GM19467 (cell line): ENCODE measurements at regions not wholly inside any gene's neighbourhood (a gene's known extent, or its start where the extent isn't known, plus 50 kb on each side); places are given as distances from the start of the nearest gene placed in this dataset.
"Not testable (repeated sequence)": the region's sequence is repeated elsewhere in the genome, so short reads cannot be mapped to it uniquely, and the experiment has no call there.

Experiments used
- ATAC-seq: cut with Tn5 transposase; IDR thresholded peaks from one replicate; pipeline ENCODE4 v1.9.1; 2021; ENCODE audit warnings: mild to moderate bottlenecking, moderate library complexity; ENCODE audit not compliant: unreplicated experiment

DNA sequence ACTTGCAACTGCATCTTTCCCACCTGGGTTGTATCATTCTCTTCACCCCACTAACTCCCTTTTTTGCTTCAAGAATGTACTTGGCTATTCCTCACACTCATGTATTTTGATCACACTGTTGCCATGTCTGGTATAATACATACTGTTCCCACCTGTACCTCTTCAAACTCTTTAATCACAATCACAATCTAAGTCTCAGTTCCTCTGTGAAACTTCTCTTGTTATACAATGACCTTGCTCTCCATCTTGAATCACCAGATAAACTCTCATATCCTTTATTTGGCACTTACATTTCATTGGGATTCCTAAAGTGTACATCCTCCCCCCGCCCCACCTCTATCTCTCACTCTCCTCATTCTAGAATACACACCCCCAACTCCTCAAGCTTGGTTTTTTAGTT, 516.0 kb upstream of the CHORDC1 start:
- ATAC-seq, result no peak

DNA sequence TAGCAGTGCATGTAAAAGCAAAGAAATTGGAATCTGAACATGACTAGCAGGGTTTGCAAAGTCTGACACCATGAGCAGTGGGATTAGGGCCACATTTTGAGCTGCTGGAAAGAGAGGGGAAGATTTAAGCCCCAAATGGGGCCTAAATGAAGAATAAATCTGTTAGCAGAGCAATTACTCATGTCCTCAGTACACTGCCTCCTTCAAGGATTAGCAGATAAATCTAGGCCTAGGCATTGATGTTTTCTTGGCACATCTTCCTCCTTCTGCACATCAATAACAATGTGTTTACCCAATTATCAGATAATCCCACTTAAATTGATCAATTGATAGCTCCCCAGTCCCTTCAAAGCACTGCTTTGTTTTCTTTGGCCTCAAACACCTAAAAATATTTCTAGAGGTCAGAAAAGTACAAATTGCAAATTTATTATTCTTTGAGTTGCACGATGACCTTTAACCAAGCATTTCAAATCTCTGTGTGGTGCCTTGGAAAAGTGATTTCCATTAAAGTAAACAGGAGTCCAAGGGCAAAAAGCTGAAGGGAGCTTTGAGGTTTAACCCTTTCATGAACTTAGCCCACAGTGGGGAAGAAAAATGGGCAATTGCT, 514.7 kb upstream of the CHORDC1 start:
- ATAC-seq, result no peak

DNA sequence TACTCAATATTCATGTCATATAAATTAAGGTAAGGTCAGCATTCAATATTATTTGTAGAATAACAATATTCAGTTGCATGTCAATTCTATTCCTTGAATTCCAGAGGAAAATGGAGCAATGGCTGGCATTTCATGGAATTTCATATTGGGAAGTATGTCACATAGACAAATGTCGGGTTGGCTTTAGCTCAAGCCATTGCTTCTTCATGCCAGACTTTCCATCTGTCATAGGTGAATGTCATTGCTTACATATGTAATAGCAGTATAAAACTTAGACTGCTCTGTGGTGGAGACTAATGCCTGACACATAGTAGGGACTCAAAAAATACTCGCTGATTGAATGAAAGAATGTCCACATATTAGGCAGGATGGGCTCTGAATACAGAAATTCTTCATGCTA, 509.6 kb upstream of the CHORDC1 start:
- ATAC-seq, result no peak

DNA sequence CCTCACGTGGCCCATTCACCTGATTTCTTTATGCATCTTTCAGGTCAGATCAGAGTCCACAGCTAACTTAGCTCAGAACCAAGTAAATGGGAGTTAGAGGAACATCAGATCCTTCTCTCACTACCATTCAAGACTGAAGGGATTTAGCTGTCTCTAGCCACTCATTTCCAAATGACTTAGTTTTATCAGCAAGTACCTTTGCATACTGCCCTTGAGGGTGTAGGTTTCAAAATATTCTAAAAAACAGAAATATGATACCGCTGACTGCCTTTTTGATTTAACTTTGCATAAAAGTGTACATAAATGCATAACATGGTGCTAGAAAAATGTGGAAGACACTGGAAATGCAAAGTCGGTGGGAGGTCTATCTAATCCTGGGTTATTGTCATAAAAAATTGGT, 500.6 kb upstream of the CHORDC1 start:
- ATAC-seq, result no peak

DNA sequence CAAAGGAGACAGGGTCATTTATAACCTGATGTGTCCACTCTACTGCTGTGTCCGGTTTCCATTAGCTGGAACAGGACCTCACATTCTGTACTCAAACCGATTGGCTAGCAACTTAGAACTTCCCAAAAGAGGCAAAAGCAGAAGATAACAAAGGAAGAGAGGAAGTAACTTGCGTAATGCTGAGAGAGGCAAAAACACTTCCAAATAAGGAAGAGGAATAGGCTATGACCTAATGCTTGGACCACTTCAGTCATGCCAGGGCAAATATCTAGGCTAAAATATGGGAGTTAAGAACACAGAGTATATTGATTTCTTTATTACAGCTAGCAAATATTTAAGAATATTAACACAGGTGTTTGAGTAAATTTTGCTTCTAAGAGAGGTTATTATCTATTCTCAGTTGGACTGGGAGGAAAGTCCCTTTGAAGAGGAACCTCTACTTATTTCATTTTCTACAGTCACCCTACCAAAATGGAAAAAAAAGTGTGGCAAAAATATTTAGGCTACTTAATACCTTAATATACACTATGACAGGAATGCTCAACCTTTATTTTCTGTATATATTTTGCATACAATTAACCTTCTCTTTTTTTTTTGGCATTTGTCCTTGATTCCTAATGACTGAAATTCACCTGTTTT, 499.8 kb upstream of the CHORDC1 start:
- no peak for ATAC-seq

DNA sequence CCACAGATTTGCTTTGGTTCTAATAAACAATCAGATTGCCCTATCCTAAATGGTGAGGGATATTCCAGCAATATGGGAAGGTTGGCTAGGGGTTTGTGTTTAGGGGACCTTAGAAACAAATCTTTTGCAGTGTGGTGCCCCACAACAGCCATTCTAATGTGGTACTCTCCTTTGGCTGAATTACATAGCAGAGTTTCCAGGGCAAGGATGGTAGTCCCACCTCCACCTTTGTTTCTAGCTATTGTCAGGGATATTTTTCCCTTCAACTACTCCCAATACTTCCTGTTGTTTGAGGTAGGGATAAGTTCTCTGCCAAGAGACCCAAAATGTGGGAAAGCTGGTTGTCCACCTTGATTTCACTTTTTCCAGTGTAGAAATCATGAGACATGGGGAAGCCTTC, 494.7 kb upstream of the CHORDC1 start:
- no peak for ATAC-seq

DNA sequence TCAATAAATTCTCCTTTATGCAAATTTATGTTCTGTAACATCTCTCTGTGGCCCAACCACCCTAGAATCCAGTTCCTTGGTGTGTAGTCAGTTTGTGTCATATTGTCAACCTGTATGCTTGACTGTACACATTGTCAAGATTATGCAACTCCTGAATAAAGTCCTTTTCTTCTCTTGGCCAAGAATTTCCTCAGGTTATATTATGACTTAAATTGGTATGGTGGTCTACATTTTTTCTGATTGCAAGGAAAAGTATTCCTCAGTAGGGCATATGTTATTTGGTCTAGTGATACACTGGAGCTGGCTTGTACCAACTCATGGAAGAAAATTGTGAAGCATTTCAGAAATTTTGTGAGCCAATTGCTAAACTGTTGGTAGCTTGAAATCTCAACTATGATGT, 482.8 kb upstream of the CHORDC1 start:
- no peak for ATAC-seq

DNA sequence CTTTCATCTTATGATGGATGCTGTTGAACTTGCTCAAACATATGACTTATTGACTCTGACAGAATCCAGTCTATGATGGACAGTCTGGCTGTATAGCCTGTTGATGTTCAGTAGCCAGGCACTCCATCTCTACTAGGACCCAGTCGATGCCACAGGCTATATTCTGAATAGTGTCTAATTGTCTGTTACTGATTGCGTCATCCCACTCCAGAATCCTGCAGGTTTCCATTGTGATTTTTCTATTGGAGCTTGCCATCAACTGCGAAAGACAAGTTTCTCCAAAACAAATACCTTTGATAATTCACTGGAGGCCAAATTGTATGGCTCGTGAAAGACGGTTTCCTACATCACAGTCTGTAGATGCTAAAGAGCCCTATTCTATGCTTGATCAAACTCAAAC, 481.7 kb upstream of the CHORDC1 start:
- no peak for ATAC-seq

DNA sequence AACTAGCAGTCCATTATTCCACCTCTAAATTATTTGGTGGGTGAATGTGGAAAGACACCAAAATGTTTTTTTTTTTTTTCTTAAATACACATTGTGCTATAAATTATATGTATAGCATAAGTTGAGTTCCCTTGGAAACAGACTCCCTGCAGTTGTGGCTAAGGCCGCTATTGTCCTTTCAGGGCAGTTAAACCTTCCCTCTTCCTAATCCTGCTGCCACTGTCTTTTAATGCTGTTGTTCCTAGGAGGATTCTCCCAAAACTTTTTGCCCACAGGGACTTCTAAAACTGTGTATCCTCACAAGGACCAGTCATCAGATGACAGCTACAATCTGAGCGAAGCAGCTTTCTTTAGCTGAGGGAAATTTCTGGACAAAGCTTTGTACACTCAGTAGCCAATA, 478.9 kb upstream of the CHORDC1 start:
- ATAC-seq, result no peak

DNA sequence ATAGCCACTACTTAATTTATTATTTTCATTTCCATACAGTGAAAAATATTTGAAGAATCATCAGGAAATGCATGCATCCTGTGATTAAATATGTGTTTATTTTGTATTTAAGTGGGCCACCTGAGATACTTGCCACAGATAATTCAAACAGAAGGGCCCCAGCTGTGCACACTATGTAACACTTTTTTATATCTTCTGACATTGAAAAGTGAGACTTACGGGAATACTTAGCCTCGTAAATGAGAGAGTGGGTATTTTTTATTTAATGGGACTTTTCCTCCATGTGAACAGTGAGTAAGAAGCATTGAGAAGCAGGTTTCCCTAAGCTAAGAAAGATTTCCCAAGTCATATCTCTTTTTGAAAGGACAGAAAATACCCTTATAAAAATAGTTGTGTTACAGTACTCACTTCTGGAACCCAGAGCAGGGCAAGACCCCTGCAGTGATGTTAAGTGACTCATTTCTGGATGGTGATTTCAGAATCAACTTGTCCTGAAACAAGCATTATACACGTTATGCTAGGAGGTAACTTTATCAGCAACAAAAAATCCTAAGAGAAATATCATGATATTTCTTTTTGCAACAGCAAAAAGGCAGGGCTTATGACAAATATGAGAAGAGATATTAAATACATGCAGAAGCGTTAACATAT, 478.1 kb upstream of the CHORDC1 start:
- ATAC-seq, result no peak

DNA sequence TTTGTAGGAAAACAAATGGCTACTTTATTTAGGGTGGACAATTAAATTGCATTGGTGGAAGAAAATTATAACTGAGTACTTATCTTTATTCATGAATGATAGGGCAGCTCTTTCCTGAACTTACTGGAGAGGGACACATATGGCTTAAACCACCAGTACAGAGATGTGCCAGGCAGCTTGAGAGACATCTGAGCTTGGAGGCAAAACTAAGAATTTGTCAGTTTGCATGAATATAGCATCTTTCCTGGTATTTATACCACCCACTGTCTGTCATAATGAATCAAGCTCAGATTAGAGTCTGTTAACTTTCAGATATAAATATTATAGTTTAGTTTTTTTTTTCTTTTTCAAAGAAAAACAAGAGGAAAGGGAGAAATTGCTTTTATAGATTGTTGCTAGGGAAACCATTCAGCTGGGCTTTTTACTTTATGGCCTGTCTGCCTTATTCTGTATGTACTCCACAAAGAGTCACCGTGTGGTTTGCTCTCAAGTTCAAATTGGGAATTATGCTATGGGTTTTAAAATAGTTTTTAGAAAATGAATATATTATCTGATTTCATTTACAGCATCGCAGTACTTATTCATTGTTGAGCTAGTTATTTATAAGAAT, 477.0 kb upstream of the CHORDC1 start:
- ATAC-seq, result no peak

DNA sequence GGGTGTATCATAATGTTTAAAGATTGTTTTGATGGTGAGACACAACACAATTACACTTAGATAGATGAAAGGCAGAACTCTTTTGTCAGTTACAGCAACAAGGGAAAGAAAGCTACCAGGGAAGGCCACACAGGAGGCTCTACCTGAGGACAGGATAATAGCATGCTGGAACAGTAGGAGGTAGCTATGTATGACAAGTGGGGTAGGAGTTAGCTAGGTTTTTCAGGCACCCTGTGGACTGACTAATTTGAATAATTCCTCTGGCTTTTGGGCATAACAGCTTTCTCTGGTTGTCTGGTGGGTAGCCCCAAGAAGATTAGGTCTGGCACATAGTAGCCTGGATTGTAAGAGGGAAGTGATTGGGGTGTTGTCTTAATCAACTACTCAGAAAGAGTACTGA, 475.4 kb upstream of the CHORDC1 start:
- ATAC-seq, result no peak

DNA sequence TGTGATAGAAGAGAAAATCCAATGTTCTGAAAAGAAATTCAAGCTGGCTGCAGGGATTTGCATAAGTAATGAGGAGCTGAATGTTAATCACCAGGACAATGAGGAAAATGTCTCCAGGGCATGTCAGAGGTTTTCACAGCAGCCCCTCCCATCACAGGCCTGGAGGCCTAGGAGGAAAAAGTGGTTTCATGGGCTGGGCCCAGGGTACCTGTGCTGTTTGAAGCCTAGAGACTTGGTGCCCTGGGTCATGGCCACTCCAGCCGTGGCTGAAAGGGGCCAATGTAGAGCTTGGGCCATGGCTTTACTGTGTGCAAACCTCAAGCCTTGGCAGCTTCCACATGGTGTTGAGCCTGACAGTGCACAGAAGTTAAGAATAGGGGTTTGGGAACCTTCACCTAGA, 452.6 kb upstream of the CHORDC1 start:
- ATAC-seq, result not testable (repeated sequence)

DNA sequence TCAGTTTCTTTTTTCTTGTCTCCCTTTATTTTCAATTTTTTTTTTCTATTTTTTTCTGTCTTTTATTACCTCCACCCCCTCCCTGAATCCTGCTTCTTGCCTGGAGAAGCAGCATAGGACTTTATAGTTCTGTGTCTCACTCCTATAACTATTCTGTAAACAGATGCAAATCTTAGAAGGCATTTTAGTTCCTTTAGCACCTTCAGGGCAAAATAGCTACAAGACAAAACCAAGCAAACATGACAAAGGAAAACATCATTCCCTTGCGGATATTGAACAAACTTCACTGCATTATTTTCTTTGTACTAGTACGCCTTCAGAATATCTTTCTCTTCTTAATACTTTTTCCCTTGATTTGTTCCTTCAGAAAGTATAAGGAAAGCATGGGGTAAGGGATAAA, 446.2 kb upstream of the CHORDC1 start:
- no peak for ATAC-seq

DNA sequence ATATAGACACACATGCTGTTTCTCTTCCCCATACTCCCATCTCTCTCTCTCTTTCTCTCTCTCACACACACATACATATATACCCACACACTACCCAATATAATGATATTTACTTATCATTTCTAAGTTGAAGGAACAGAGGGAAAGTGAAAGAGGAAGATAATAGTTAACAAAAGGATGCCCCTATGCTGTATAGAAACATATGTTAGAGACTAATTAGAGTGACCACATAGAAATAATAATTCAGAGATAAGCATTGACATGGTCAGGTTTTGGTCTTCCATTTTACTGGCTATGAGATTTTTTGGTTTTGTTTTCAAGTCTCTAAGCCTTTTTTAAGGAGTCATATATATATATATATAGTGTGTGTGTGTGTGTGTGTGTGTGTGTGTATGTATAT, 445.7 kb upstream of the CHORDC1 start:
- no peak for ATAC-seq

DNA sequence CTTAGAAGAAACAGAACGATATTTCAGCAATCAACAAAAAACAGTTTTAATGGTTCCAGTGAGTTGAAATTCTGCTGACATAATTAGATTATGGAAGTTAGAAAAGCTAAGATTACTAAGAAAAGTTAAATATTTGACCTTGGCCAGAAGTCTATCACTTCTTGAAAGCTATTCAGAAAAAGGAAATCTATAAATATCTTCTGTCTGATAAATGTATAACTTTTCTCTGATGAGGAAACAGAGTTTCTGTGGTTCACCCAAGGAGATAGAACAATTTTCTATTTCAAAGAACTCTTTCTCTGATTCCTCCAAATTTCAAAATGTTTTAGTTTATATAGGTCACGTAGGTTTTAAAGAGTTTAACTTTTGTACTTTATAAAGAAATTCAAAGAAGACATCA, 438.4 kb upstream of the CHORDC1 start:
- no peak for ATAC-seq

DNA sequence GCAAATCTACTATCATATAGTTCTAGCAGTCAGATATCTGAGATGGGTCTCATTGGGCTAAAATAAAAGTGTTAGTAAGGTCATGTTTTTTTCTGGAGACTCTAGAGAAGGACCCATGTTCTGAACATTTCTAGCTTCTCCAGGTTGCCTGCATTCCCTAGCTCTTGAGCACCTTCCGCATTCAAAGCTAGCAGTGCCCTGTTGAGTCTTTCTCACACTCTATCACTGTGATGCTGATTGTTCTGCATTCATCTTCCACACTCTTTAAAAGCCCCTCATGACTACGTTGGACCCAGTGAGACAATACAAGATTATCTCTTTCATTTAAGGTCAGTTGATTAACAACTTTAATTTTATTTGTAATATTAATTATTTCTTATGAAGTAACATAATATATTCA, 433.3 kb upstream of the CHORDC1 start:
- ATAC-seq, result no peak

DNA sequence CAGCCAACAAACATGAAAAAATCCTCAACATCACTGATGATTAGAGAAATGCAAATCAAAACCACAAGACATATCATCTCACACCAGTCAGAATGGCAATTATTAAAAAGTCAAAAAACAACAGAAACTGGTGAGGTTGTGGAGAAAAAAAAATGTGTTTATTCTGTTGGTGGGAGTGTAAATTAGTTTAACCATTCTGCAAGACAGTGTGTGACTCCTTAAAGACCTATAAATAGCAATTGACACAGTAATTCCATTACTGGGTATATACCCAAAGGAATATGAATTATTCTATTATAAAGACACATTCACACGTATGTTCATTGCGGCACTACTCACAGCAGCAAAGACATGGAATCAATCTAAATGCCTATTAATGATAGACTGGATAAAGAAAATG, 427.3 kb upstream of the CHORDC1 start:
- ATAC-seq, result no peak

DNA sequence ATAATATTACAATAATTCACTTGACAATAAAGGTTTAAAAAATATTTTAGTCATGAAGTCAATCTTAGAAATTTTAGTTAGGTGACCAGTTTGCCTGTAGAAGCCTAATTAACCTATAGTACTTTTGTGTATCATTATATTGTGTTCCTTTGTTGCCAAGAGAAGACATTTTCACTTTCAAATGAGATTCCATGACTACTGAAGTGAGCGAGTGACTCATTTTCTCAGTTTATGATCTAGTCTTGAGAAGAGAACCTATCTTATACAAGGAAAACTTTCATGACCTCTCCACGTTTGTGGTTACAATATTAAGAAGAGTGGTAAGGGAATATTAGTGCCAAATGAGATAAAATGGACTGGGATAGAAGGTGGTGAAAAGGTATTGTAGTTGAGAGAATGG, 423.9 kb upstream of the CHORDC1 start:
- no peak for ATAC-seq

DNA sequence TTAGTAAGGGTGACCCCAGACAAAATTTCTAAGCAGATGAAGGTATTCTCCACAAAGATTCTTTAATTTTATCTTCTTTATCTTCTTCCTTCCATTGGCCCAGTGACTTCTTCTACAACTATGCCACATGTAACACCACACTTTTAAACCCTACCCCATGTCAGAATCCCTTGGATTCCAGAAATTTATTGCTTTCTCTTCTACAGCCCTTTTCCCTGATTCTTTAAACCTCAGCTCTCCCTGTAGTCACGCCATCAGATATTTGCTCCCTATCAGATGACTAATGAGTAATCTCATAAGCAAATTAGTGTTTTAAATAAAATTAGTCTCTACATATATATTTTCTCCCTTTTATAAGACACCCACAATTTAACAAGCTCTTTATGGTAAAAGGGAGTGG, 423.4 kb upstream of the CHORDC1 start:
- ATAC-seq, result no peak

DNA sequence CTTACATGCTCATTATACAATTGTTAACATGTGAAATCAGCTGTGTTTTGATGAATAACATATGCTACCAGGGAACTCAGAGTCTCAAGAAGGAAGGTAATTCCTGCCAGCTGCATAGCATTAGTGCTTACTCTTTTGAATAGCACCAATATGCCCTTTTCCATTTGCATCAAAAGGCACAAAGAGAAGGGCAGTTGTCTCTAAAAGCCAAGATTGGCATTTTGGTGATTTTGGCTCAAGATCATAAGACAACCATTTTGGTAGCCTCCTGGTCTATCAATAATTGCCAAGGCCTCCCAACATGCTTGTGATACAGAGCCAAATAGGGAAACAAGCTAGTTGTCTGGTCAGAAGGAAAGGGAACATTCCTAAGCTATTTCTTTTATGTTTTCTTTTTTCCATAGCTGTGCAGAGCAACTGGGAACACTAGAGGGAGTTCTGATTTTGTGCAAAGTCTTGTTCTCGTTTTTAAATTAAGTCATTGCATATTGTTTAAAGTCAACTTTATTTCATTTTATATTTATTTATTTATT, 416.7 kb upstream of the CHORDC1 start:
- no peak for ATAC-seq

DNA sequence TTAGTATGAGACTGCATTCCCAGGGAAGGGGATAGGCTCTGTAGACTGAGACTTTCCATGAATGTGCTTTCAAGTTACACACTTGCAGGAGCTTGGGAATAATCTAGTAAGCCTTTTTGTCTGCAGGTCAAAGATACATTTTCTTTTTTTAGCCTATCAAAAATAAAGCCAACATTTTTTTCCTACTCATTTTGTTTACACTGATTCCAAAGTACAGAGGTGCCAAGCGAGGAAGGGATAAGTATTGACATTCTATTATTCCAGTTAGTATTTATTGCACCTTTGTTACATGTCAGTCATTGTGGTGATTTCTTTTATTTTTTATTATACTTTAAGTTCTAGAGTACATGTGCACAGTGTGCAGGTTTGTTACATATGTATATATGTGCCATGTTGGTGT, 413.0 kb upstream of the CHORDC1 start:
- ATAC-seq, result no peak
